ENCODE measurements at regions not wholly inside any gene's neighbourhood (a gene's known extent, or its start where the extent isn't known, plus 50 kb on each side); places are given as distances from the start of the nearest gene placed in this dataset.
A peak's percentile ranks its signal among the peaks of the same experiment; 100 is the strongest.

DNA sequence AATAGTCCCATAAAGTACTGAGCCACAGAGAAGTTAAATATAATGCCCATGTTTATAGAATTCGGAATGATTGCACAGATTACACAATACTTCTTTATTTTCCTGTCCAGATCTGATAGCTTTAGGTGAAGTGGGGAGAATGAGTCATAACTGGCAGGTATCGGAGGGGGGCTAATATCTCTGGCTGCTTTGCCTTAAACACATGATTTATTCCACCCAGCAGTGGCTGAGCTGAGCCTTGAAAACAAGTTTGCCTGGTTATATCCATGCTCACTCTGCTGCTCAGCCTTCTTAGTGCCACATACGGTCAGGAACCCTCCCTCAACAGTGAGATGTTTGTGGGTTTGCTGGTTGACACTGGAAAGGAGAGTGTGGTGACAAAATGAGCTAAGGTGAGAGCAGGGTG is 119.7 kb upstream of the ZNF648 start:
- H3K4me1 ChIP-seq, result no peaks in the 10 kb centered on the region
- no peak overlapping the region for H3K27ac ChIP-seq
- H3K27me3 ChIP-seq, result no peaks in the 10 kb centered on the region
- TF ChIP-seq, protein P1, sequence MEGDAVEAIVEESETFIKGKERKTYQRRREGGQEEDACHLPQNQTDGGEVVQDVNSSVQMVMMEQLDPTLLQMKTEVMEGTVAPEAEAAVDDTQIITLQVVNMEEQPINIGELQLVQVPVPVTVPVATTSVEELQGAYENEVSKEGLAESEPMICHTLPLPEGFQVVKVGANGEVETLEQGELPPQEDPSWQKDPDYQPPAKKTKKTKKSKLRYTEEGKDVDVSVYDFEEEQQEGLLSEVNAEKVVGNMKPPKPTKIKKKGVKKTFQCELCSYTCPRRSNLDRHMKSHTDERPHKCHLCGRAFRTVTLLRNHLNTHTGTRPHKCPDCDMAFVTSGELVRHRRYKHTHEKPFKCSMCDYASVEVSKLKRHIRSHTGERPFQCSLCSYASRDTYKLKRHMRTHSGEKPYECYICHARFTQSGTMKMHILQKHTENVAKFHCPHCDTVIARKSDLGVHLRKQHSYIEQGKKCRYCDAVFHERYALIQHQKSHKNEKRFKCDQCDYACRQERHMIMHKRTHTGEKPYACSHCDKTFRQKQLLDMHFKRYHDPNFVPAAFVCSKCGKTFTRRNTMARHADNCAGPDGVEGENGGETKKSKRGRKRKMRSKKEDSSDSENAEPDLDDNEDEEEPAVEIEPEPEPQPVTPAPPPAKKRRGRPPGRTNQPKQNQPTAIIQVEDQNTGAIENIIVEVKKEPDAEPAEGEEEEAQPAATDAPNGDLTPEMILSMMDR (IDR thresholded peaks at IDR 0.05), result no peak
- no peak for TF ChIP-seq POLR2A (IDR thresholded peaks at IDR 0.05)
- no peak overlapping the region for H3K4me3 ChIP-seq
- WGBS (ENCODE audit: insufficient coverage, low coverage, low lambda C conversion rate, missing lambda C conversion rate), result 31% methylated on average over 3 of the region's 3 CpGs
- ATAC-seq, result peak; percentile 16 to 89 (median 22)
- DNase-seq, result no peak
- H3K9me3 ChIP-seq, result no peaks in the 10 kb centered on the region
- intact Hi-C loops (cut with DNase I), result no loop called here
- no peaks in the 10 kb centered on the region for H3K36me3 ChIP-seq

DNA sequence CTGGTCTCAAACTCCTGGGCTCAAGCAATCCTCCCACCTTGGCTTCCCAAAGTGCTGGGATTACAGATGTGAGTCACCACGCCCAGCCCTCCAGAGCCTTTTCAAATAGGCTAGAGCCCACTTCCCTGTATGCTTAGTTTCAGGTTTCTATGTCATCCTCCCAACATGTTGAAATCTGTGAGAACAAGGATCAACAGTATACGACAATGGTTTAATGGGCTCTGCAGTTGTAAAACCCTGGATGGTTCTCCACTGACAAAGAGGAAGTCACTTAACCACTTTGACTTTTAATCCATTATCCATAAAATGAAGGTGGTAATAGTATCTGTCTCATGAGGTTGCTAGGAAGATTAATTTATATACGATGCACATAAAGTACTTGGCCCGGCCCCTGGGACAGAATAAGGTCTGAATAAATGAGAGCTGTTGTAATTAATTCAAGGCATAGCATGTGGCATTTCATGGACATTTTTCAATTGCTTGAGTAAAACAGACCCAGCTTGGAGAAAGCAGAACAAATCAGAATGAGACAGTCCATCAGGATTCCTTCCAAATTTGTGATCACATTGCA is 113.9 kb upstream of the ZNF648 start:
- ATAC-seq (peak in 2 of 4 donors; percentile 27 to 35), DNase-seq (no peak)
- no peaks in the 10 kb centered on the region for H3K36me3 ChIP-seq
- H3K4me1 ChIP-seq, result no peaks in the 10 kb centered on the region
- WGBS (ENCODE audit: insufficient coverage, low coverage, low lambda C conversion rate, missing lambda C conversion rate), result 82% methylated on average over 4 of the region's 4 CpGs
- no peaks in the 10 kb centered on the region for H3K27me3 ChIP-seq
- no peak overlapping the region for H3K4me3 ChIP-seq
- intact Hi-C loops (cut with DNase I), result no loop called here
- H3K9me3 ChIP-seq, result no peaks in the 10 kb centered on the region
- H3K27ac ChIP-seq, result no peak overlapping the region
- no peak for TF ChIP-seq POLR2A (IDR thresholded peaks at IDR 0.05)
- TF ChIP-seq, protein P1 (IDR thresholded peaks at IDR 0.05), result no peak

DNA sequence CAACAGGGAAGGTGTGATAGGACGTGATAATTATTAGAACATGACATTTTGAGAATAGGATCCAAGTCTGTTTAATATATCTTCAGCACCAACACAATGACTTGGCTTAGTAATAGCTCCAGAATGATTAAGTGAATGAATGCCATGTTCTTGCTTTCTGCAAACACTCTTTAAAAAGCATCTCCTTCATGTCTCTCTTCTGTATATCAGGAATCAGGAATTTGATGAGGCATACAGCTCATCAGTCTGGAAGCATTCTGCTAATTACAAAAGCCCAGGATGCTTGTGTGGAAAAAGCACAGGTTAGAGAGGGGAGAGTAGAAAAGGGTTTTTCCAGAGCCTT is 113.0 kb upstream of the ZNF648 start:
- H3K4me1 ChIP-seq, result no peaks in the 10 kb centered on the region
- no peak overlapping the region for H3K27ac ChIP-seq
- H3K4me3 ChIP-seq, result no peak overlapping the region
- intact Hi-C loops (cut with DNase I), result no loop called here
- no peak for ATAC-seq
- no peaks in the 10 kb centered on the region for H3K27me3 ChIP-seq
- no peak for TF ChIP-seq POLR2A (IDR thresholded peaks at IDR 0.05)
- TF ChIP-seq, protein P1 (IDR thresholded peaks at IDR 0.05), result no peak
- WGBS (ENCODE audit: insufficient coverage, low coverage, low lambda C conversion rate, missing lambda C conversion rate), result 69% methylated on average over 1 of the region's 1 CpG
- no peaks in the 10 kb centered on the region for H3K36me3 ChIP-seq
- no peak for DNase-seq
- no peaks in the 10 kb centered on the region for H3K9me3 ChIP-seq

DNA sequence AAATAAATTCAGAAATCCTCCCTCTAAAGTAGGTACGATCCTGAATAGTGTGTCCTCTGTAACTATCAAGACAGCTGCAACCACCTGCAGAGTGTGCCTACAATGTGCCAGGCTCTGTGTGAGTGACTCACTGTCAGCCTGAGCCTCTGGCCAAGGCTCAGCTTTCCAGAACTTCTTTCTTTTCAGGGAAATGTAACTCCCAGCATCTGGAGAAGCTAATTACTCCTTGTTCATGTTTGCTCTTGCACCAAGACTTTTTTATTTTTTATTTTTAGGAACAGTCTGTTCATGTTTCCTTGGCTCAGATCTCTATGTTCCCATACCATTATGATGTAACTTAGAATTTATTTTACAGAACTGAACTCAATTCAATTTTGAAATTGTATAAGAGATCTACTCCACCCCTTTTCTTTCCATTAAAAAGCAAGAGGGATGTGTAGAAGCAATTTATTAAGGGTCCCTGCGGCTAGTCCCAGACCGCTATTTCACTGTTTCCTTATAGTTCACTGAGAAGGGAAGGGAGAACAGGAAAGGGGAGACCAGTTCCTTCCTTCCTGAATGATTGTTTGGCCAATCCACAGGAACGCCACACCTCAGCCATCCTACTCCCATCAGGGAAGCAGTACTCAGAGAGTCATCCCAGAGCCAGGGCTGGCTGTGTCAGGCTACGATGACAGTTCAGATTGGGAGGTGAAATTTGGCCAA is 112.4 kb upstream of the ZNF648 start:
- Histone ChIP-seq H3K4me1 (no peaks in the 10 kb centered on the region), H3K36me3 (no peaks in the 10 kb centered on the region), H3K27me3 (no peaks in the 10 kb centered on the region), H3K9me3 (no peaks in the 10 kb centered on the region), H3K4me3 (no peak overlapping the region), H3K27ac (no peak overlapping the region)
- DNase-seq (no peak), ATAC-seq (peak in 2 of 4 donors; percentile 6 to 28)
- TF ChIP-seq, protein P1 (IDR thresholded peaks at IDR 0.05), result no peak
- no peak for TF ChIP-seq POLR2A (IDR thresholded peaks at IDR 0.05)
- WGBS (ENCODE audit: insufficient coverage, low coverage, low lambda C conversion rate, missing lambda C conversion rate), result 62% methylated on average over 5 of the region's 5 CpGs
- intact Hi-C loops (cut with DNase I), result no loop called here
